B cell (primary cell): ENCODE measurements at regions not wholly inside any gene's neighbourhood (a gene's known extent, or its start where the extent isn't known, plus 50 kb on each side); places are given as distances from the start of the nearest gene placed in this dataset.

Source experiments
- ATAC-seq: fragments of 200-7000 bp; cut with Tn5 transposase; one replicate; pipeline ENCODE4 v1.10.0; 2021; ENCODE audit warnings: low read depth, mild to moderate bottlenecking, moderate number of reproducible peaks, moderate library complexity
- CTCF ChIA-PET: fragments of 350-600 bp; sonication (Branson Sonifier 250); formaldehyde crosslinking; loops from one replicate; lab custom pipeline; 2021; ENCODE audit warnings: antibody characterized with exemption, inconsistent platforms; lab: Charles Lee
- POLR2A ChIA-PET: fragments of 350-600 bp; sonication (Branson Sonifier 250); formaldehyde crosslinking; loops from one replicate; lab custom pipeline; 2021; ENCODE audit warnings: antibody characterized with exemption; lab: Charles Lee
- DNase-seq: peaks from one replicate; pipeline ENCODE4 v3.0.0; 2013
- H2AFZ ChIP-seq: 2 replicates; pipeline ENCODE4 v1.6.1; 2012; ENCODE audit warnings: mild to moderate bottlenecking, low read depth, low read length; ENCODE audit not compliant: insufficient read depth, poor library complexity, severe bottlenecking
- H3K27ac ChIP-seq, 2 donors: 1 replicate in 1 of 2; 2 replicates in 1 of 2; pipeline ENCODE4 v1.5.1; 2012 to 2013; ENCODE audit warnings: low read length in 2 of 2, mild to moderate bottlenecking in 2 of 2, moderate library complexity in 1 of 2
- H3K27me3 ChIP-seq, 4 experiments: fragments of 200-600 bp in 1 of 4; sonication (generic) in 1 of 4; replicated peaks in 1 of 4; 1 replicate in 2 of 4; 2 replicates in 2 of 4; pipeline versions ENCODE4 v1.6.1 to v1.7.0; 2013 to 2016; ENCODE audit warnings: low read length in 3 of 4, mild to moderate bottlenecking in 2 of 4, mixed read lengths in 1 of 4, moderate library complexity in 1 of 4; ENCODE audit not compliant: insufficient read depth in 4 of 4, control insufficient read depth in 3 of 4; ENCODE audit errors: control extremely low read depth in 1 of 4
- H3K36me3 ChIP-seq, 2 experiments: replicated peaks in 1 of 2; 1 replicate in 1 of 2; 2 replicates in 1 of 2; pipeline versions ENCODE4 v1.6.1 to v1.7.1; 2013; ENCODE audit warnings: low read length in 1 of 2; ENCODE audit not compliant: insufficient read depth in 2 of 2, control insufficient read depth in 1 of 2; ENCODE audit errors: control extremely low read depth in 1 of 2, extremely low read depth in 1 of 2
- H3K4me1 ChIP-seq, 2 donors: fragments of 200-600 bp in 1 of 2; sonication (generic) in 1 of 2; 1 replicate in 1 of 2; 2 replicates in 1 of 2; pipeline versions ENCODE4 v1.5.1 to v1.6.1; 2013 to 2017; ENCODE audit warnings: low read length in 2 of 2; ENCODE audit not compliant: control insufficient read depth in 2 of 2, insufficient read depth in 2 of 2
- H3K4me2 ChIP-seq: replicated peaks from 2 replicates; pipeline ENCODE3; 2012; ENCODE audit warnings: mild to moderate bottlenecking, low read depth, low read length; ENCODE audit not compliant: poor library complexity, severe bottlenecking
- H3K4me3 ChIP-seq, 5 experiments: fragments of 200-600 bp in 1 of 5; sonication (generic) in 1 of 5; 1 replicate in 3 of 5; 2 replicates in 2 of 5; pipeline versions ENCODE4 v1.5.1 to v1.7.0; 2011 to 2016; ENCODE audit warnings: low read length in 4 of 5, mild to moderate bottlenecking in 4 of 5, low read depth in 2 of 5, control low read depth in 1 of 5, moderate library complexity in 1 of 5; ENCODE audit not compliant: insufficient read depth in 1 of 5; ENCODE audit errors: control extremely low read depth in 1 of 5, extremely low read depth in 1 of 5
- H3K79me2 ChIP-seq: fragments of 200-600 bp; sonication (generic); one replicate; pipeline ENCODE4 v1.6.0; 2016; ENCODE audit warnings: low read length; ENCODE audit not compliant: control insufficient read depth, insufficient read depth
- H3K9ac ChIP-seq: fragments of 200-600 bp; sonication (generic); 2 replicates; pipeline ENCODE4 v1.6.1; 2017; ENCODE audit warnings: mild to moderate bottlenecking, low read length, moderate library complexity
- H3K9me3 ChIP-seq, 3 donors: one replicate each; pipeline versions ENCODE4 v1.6.1 to v1.7.1; 2013; ENCODE audit warnings: low read length in 2 of 3; ENCODE audit not compliant: control insufficient read depth in 2 of 3, insufficient read depth in 1 of 3; ENCODE audit errors: control extremely low read depth in 1 of 3
- H4K20me1 ChIP-seq: 2 replicates; pipeline ENCODE4 v1.6.0; 2012; ENCODE audit warnings: mild to moderate bottlenecking, low read length; ENCODE audit not compliant: insufficient read depth, control insufficient read depth, poor library complexity, severe bottlenecking
- H3K27ac Mint-ChIP-seq: one replicate; pipeline ENCODE4 v1.8.0; 2021; ENCODE audit warnings: mixed read lengths
- H3K27me3 Mint-ChIP-seq: one replicate; pipeline ENCODE4 v1.8.0; 2021; ENCODE audit warnings: mixed read lengths
- H3K4me1 Mint-ChIP-seq: one replicate; pipeline ENCODE4 v1.8.0; 2021; ENCODE audit warnings: mixed read lengths
- H3K4me3 Mint-ChIP-seq: one replicate; pipeline ENCODE4 v1.8.0; 2021; ENCODE audit warnings: mixed read lengths
- H3K9me3 Mint-ChIP-seq: one replicate; pipeline ENCODE4 v1.8.0; 2022; ENCODE audit warnings: mixed read lengths; ENCODE audit not compliant: insufficient read depth
- EZH2 ChIP-seq: IDR thresholded peaks from 2 replicates; pipeline ENCODE4 v1.6.1; 2012; ENCODE audit warnings: borderline replicate concordance, low read depth, mild to moderate bottlenecking, moderate library complexity, low read length; ENCODE audit not compliant: insufficient read depth, poor library complexity, severe bottlenecking
- WGBS: methylation state at CpG from one replicate; pipeline ENCODE4 v1.1.5; 2013; ENCODE audit warnings: missing lambda C conversion rate; ENCODE audit not compliant: insufficient coverage; 5-methylcytosine and 5-hydroxymethylcytosine counted together
- intact Hi-C: fragments of 100-400 bp; cut with micrococcal nuclease; formaldehyde crosslinking; loops from one replicate; pipeline ENCODE4 v1.10.0; 2022
- TF ChIP-seq, protein P1 (sequence below): fragments of 200-600 bp; IDR thresholded peaks from one replicate; pipeline ENCODE4 v1.8.0; 2022; ENCODE audit warnings: antibody characterized with exemption, mild to moderate bottlenecking

DNA sequence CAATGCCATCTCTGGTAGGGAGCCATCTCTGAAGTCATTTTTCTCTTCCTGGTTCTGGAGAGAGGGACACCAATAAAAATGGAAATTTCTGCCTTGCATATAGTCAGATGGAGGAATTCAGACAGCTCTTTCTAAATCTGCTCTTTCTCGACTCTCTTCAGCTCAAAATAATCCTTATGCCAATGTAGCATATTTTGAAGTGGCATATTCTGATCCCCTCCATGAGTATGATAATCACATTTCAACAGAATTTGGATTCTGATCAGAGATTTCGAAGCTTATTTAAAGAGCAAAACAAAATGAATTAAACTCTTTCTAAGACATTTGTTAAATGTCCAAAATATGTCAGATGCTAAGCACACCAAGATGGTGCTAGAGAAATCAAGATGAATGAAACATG is 267.1 kb upstream of the BTBD3 start:
- H4K20me1 ChIP-seq, result no peaks in the 10 kb centered on the region
- Mint-ChIP-seq H3K27ac (no peak overlapping the region), H3K4me3 (no peak overlapping the region), H3K9me3 (no peaks in the 10 kb centered on the region), H3K27me3 (no peaks in the 10 kb centered on the region), H3K4me1 (no peaks in the 10 kb centered on the region)
- no peaks in the 10 kb centered on the region for H3K79me2 ChIP-seq
- no peaks in the 10 kb centered on the region for H3K36me3 ChIP-seq
- H2AFZ ChIP-seq, result no peak overlapping the region
- ChIA-PET POLR2A (no interaction called here), CTCF (no interaction called here)
- intact Hi-C loops, result no loop called here
- H3K4me1 ChIP-seq, result no peaks in the 10 kb centered on the region
- DNase-seq (no peak), ATAC-seq (no peak)
- H3K4me3 ChIP-seq, result no peak overlapping the region
- no peak overlapping the region for H3K4me2 ChIP-seq
- no CpG with 5 or more reads among the region's 2 CpGs for WGBS
- no peak overlapping the region for H3K27ac ChIP-seq
- TF ChIP-seq, protein P1, sequence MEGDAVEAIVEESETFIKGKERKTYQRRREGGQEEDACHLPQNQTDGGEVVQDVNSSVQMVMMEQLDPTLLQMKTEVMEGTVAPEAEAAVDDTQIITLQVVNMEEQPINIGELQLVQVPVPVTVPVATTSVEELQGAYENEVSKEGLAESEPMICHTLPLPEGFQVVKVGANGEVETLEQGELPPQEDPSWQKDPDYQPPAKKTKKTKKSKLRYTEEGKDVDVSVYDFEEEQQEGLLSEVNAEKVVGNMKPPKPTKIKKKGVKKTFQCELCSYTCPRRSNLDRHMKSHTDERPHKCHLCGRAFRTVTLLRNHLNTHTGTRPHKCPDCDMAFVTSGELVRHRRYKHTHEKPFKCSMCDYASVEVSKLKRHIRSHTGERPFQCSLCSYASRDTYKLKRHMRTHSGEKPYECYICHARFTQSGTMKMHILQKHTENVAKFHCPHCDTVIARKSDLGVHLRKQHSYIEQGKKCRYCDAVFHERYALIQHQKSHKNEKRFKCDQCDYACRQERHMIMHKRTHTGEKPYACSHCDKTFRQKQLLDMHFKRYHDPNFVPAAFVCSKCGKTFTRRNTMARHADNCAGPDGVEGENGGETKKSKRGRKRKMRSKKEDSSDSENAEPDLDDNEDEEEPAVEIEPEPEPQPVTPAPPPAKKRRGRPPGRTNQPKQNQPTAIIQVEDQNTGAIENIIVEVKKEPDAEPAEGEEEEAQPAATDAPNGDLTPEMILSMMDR, result no peak
- TF ChIP-seq EZH2, result no peak
- H3K9ac ChIP-seq, result no peak overlapping the region
- H3K27me3 ChIP-seq, result no peaks in the 10 kb centered on the region
- peaks cover 0 to 13% (median 0%) of the 10 kb centered on the region in 3 donors for H3K9me3 ChIP-seq

DNA sequence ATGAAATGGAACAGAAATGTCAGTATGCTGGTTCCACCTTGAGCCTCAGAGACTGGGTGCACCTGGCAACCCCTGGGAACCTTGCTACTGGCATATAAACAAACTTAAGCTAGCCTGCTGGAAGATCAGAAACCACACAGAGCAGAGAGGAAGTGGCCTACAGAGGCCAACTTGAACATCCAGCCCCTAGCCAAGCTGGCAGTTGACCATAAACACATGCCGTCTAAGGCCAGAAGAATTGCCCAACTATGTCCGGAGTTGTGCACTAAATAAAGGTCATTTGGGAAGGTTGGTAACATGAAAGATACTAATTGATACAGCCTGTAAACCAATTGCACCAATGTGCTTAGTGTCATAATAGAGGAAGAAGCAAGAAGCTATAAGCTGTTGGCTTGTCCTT is 266.6 kb upstream of the BTBD3 start:
- Mint-ChIP-seq H3K4me3 (no peak overlapping the region), H3K27ac (no peak overlapping the region), H3K4me1 (no peaks in the 10 kb centered on the region), H3K9me3 (no peaks in the 10 kb centered on the region), H3K27me3 (no peaks in the 10 kb centered on the region)
- ChIA-PET CTCF (no interaction called here), POLR2A (no interaction called here)
- DNase-seq (no peak), ATAC-seq (no peak)
- Histone ChIP-seq H3K4me2 (no peak overlapping the region), H4K20me1 (no peaks in the 10 kb centered on the region), H3K27ac (no peak overlapping the region), H3K4me3 (no peak overlapping the region), H2AFZ (no peak overlapping the region), H3K9ac (no peak overlapping the region), H3K4me1 (no peaks in the 10 kb centered on the region), H3K27me3 (no peaks in the 10 kb centered on the region), H3K9me3 (peaks cover 0 to 12% (median 0%) of the 10 kb centered on the region in 3 donors), H3K36me3 (no peaks in the 10 kb centered on the region), H3K79me2 (no peaks in the 10 kb centered on the region)
- TF ChIP-seq, protein P1, result no peak
- no peak for TF ChIP-seq EZH2
- no CpG with 5 or more reads among the region's 2 CpGs for WGBS
- intact Hi-C loops, result no loop called here
